Daoy (cell line): ENCODE measurements at regions not wholly inside any gene's neighbourhood (a gene's known extent, or its start where the extent isn't known, plus 50 kb on each side); places are given as distances from the start of the nearest gene placed in this dataset.
"Not testable (repeated sequence)": the region's sequence is repeated elsewhere in the genome, so short reads cannot be mapped to it uniquely, and the experiment has no call there.

Source experiments
- DNase-seq: peaks from one replicate; pipeline ENCODE4 v3.0.0-alpha.2; 2015; ENCODE audit warnings: low read depth

DNA sequence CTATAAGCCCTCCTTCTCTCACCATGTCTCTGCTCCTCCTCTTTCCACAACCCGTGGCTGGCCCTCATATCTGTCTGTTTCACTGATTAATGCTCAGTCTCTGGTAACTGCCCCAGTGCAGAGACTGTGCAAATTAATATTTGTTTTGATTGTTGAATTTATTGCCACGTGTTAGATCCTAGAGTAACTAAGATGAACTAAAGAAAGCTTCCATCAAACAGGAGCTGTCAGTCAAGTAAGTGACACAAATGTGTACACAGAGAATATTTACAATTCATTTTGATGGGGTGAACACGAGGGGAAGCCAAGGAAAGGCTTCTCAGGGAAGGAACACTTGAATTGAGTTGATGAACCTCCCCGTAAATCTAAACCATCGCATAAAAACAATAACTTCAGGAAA lies 182.5 kb downstream of the BAMBI start:
- DNase-seq: no peak

DNA sequence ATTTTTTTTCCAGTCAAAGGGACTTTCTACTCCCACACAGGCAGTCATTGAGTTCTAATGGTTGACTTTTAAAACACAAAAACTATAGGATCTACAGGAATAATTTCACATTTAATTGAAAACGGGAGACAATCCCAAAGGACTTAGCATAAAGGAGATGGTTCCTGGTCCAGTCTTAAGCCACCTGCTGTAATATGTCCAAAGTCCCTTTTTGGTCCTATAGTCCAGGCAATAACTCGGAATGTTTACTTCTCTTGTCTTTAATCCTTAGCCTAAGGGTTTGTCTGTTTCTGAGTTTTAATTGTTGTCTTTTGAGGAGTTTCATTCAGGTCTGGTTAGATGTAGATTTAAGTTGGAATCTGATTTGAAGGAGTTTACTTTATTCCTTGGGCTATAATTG lies 184.9 kb downstream of the BAMBI start:
- no peak for DNase-seq

DNA sequence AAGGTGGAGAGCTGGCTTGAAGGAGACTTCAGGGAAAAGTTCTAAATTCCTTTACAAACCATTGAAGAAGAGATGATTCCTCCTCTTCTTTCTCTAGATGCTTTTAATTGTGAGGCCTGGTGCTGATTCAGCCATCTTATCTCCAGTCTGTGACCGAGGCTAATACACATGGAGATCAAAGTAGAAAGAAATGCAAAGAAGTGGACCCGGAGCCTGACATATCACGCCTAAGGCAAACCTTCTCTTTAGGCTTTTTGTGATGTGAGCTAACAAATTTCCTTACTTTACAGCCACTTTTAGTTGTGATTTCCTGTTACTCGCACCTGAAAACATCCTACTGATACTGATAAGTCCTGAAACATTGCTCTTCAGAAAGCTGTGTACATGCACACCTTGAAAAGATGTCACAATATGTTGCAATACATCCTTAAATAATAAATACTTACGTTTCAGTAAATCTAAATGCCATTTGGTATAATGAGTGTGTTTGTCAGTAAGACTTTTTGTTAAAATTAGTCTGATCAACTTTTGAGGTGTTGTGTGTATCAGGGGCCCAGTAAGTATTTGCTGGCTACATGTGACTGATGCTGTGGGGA lies 192.4 kb downstream of the BAMBI start:
- no peak for DNase-seq

DNA sequence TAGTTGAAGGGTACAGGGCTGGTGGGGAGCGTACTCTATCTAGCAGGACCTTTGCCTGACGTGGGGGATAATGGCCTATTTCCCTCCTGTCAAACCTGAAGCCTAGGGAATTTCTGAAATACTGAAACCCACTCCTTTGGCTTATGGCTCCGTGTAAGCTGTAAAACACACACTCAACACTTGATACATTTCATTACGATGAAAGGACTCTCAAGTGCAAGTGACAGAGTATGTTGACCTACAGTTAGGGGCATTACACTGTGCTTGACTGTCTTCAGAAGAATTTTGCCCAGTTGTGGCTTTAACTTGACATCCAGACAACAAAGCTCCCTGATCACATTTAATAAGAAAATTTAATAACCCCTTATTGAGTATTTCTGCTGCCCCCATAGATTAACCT lies 194.3 kb downstream of the BAMBI start:
- DNase-seq: no peak

DNA sequence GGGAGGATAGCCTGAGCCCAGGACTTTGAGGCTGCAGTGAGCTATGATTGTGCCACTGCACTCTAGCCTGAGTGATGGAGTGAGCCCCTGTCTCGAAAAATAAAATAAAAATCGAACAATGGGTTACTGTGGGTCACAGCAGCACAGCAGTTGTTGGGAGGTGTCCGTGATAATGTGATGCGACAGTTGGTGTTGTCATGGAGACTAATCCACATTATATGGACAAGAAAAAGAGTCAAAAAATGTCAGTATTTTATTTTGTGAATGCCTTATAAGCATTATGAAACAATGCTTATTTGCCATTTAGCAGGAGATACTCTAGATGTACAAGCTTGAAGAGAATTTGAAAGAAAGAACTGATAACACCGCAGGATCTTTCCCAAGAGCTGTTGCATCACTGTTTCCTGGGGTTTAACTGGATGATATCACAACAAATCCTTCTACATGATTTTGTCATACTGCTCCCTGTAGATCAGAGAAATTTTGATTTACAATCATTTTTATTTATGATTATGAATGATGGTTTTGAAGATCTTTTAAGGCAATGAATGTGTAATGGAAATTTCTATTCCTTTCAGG lies 195.4 kb downstream of the BAMBI start:
- DNase-seq: no peak

DNA sequence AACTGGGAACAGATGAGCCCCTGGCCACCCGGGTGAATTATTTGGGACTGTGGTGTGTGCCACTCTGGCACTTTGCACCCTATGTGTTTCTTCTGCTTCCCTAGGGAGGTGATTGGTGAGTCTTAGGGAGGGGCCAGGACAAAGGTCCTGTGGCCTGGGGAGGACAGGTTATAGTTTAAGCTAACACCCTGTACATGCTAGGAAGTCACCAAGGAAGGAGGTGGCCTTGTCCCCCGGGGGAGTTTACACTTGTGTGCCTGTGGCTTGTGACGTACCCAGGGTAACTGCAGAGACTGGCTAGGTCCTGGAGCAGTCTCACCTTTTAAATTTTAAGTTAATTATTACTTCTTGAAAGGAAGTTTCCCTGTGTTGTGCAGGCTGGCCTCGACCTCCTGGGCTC lies 196.2 kb downstream of the BAMBI start:
- no peak for DNase-seq

DNA sequence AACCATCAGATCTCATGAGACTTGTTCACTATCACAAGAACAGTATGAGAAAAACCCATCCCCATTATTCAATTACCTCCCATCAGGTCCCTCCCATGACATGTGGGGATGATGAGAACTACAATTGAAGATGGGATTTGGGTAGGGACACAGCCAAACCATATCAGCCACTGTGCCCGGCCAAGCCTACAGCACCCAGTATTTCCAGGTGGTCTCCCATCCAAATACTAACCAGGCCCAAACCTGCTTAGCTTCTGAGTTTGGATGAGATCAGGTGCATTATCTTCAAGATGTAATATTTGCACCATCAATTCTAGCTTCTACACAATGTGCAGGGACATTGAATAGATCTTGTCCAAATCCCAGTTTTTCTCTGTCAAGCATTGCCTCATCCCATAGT lies 196.9 kb downstream of the BAMBI start:
- DNase-seq: no peak

DNA sequence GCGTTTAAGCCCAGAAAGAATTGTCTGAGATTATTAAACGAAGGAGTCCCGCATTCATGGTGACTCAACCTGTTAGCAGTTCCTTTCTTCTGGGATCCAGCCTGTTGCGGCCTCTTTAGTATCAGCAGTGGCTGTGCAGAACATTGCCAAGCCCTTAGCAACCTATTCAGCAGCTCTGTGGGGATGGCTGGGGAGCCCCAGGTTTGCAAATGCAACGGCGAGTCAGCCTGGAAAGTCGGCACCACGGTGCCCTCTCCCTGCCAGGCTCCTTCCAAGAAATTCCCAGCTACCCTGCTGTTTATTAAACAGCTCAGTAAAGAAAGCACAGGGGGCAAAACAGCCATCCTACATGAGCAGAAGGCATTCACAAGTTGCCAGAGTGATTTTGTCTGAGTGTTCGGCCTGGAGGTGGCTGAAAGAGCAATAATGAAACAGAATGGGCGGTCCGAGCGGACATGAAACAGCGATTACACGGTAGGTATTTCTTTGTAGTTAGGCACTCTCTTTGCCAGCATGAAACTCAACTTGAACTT lies 198.3 kb downstream of the BAMBI start:
- peak; percentile 38 for DNase-seq

DNA sequence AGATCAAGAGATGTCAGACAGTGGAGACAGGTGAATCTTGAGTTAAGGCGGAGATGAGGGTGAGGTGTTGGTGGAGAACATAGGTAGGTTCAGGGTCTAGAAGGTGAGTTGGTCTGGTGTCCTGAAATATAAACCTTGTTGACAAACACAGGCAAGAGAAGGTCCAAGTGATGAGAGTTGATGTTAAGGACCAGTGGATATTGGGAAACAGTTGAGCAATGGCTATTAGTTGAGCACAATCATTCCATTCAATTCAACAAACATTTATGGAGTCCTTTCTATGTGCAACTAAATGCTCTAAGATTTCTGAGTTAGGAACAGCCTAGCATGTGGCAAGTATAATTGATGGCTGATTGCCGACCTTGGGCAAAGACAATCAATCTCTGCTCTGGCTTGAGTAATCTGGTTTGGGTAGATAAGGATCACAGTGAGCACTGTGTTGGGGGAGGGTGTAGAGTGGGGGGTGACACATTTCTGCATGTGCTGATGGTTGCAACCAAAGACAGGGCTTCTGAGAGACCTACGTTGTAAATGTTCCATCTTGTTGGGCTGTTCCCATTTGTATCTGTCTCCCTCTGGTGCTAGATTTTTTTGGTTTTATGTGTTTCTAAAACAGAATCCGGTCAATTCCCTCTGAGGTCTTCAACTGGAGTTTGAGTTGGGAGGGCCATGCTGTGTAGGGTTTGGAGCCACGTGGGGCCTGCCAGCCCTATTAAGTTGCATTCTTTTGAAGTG lies 201.1 kb downstream of the BAMBI start:
- no peak for DNase-seq

DNA sequence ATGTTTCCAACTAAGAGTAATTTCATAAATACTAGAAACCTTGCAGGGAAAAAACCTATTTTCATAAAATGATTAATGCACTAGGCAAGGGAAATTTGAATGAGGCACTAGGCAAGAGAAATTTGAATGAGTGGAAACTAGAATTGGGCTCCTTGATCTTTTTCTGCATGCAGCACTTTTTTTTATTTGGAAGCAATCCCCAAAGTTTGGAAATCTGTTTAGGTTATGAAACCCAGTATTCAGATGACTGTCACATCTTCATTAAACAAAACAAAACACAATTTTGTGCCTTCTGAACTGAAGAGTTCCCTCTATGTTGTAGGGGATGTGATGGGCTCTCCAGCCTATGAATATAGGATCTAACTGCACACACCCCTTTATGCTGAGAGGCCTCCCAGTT lies 201.9 kb downstream of the BAMBI start:
- no peak for DNase-seq

DNA sequence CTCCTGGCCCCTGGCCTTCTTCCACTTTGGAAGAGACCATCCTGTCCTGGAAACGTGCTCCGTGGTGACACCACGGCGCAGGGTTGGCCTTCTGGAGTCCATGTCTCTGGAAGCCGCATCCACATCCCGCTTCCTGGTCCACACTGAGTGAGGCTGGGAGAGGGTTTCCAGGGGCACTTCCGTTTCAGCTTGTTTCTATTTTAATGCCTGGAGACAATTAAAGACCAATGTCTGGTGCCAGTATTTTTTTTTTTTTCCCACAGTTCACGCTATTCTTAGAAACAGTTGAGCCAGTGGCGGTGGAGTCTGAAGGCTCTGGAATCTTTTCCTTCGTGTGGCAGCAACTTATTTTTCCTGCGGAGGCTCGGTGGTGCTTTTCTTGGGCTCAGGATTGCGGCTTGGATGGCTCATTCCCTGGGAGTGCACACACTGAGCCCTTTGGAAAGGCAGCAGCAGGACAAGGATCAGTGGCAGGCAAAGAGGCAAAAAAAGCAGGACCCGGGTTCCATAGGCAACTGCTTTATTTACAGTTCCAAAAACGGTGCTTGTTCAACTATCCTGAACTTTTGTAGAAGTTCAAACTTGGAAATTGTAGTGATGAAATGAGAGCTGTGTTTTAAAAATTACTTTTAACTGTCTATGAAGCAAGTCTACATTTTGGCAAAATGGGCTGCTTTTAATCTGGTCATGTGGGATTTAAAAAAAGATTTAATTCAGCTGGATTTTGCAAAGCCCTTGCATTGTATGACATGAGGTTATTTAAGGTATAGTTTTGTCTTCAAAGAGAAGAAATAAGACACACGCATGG lies 202.8 kb downstream of the BAMBI start:
- no peak for DNase-seq

DNA sequence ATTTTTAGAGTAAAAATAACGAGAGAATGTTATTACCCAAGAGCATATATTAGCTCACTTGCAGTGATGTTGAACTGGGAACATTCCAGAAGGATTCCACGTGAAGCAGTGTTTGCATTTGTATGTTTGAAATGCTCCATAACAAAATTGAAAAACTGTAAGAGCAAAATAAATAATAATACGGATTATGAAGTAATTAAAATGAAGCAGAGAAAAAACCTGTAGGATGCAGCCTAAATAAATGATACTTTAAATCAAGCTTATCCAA lies 203.3 kb downstream of the BAMBI start:
- DNase-seq: no peak

DNA sequence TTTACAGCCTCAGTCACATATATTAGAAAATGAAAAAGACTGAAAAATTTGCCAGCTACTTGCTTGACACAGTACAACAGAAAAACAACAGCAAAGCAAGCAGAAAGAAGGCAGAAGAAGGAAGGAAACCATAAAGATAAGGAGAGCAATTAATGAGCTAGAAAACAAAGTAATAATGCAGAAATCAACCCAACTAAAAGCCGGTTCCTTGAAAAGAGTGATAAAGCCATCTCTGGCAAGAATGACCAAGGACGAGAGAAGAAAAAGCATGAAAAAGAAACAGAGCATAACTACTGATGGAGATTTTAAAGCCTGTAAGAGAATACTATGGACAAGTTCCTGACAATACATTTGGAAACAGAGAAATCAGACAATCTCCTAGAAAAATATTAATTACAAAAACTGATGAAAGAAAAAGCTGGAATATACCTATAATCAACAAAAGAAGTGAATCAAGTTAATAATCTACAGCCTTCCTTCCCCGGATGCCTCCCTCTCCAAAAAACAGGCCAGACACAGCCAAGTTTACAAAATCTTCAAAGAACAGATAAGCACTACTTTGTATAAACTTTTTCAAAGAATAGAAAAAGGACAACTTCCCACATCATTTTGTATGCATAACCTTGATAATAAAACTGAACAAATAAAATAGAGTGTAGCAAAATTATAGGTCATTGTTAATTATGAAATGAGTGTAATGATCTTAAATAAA lies 204.0 kb downstream of the BAMBI start:
- no peak for DNase-seq

DNA sequence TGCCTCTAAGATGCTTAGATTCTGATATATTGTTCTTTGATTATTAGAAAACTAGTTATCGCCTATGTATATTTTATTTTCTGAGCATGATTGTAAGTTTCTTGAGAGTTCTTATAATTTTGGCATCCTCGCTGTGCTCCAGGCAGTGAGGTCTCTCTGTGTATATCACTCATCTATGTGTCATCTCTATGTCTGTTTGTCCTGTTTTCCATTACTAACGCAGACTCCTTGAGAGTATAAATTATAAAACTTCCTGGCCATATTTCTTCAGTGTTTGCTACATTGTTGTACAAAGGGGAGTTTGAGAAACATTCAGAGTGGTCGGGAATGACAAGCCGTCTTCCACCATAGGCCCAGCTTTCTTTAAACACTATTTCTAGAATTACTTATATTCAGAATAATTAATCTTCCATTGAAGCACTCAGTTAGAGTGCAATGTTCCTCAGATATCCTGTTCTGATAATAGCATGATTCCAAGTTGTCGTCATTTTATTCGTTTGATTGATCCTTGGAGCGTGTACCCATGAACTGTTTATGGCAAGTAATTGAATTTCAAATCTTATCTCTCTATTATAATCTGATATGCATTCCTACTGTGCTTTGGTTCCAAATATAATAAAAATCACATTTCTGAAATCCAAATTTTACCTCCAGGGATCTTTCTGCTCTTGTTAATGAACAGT lies 206.6 kb downstream of the BAMBI start:
- DNase-seq: no peak

DNA sequence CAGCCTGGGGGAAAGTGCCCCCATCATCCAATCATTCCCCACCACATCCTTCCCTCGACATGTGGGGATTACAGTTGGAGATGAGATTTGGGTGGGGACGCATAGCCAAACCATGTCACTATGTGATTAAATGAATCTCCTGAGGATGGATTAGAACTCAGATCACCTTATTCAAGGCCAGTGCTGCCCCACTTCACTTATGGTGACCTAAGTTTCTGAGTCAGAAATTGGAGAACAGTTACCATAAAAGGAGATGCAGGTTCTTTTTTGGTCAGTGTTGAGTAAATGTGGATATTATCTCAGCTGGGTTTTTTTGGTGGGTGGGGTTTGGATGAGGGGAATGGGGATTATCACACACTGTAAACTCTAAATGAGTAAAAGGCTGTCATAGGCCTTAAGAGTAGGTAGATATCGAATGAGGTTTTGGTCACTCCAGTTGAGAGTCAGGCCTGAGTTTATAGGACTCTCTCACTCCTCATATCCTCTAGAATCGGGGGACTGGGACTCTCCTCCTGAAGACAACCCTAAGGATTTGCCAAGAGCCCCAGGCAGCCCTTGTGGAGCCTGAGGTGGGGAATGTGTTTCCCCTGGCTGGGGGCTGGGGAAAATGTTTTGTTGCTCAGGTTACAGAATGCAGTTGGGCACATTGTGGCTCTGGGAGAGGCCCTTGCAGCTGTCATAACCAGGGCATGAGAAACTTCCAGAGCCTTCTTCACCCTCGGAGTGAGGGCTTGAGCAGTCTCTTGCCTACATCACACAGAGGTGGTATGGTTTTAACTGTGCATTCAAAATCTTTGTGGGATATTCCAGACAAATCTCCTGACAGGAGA lies 213.0 kb downstream of the BAMBI start:
- DNase-seq: no peak

DNA sequence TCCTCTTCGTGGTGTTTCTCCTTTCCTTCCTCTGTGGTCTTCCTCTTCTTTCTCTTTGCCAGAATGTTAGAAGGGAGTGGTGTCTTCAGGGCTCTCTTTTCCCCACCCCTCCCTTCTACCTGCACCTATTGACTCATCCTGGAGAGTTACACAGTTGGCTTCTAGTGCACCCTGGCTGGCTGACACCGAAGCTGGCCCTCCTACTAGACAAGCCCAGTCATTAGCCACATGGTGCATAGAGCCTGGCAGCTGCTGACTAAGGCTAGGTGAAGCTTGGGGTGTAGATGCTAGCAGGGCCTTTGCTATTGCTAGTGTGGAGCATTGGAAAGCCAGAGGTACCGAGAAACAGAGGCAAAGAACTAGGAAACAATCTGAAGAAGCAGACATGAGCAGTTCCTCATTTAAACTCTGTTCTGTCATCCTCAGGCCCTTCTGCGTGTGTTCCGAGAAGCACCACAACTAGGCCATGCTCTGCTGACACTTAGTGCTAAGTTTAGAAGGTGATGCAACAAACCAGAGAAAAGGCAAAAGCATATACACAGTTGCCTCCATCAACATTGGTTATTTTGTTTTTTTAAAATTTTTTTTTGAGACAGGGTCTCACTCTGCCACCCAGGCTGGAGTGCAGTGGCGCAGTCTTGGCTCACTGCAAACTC lies 213.9 kb downstream of the BAMBI start:
- no peak for DNase-seq

DNA sequence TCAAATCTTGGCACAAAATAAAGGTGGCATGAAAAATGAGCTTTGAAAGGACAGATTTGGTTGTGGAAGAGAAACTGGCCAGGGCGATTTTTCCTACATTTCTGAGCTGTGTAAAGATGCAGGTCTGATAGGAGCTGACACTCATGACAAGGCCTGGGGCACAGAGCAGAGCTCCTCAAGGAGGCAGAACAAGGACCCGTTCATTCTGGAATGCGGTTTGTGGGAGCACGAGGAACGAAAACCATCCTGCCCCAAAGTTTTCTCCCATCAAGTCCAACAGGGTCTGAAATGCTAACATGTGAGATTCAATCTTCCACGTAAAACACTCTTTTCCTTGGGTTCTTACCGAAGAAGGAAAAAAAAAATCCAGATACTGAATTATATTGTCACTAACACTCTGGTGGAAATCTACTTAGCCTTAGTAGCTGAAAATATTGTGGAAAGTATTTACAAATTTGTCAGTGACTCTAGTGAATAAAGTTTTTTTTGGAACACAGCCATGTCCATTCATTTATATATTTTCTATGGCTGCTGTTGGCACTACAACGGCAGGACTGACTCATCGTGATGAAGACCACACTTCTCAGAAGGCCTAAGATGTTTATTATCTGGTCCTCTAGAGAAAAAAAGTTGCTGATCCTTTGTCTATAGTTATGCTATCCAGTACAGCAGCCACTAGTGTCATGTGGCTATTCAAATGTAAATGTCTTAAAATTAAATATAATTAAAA lies 215.7 kb downstream of the BAMBI start:
- peak; percentile 30 for DNase-seq

DNA sequence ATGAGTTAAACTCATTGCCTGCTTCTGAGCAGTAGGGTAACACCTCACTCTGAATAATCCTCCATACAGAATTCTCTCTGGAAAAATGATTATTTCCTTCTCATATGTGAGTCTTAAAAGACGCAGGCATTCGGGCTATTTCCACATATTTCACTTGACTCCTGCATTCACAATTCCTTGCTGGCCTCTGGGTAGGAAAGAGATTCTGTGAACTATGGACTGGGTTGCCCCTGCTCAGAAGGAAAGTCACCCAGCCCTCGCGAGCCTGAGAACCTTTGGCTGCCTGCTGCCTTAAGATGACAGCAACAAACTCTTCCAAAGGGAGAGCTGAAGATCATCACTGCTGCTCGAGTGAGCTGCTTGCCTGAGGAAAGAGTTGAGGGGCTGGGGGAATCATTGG lies 216.8 kb downstream of the BAMBI start:
- DNase-seq: no peak

DNA sequence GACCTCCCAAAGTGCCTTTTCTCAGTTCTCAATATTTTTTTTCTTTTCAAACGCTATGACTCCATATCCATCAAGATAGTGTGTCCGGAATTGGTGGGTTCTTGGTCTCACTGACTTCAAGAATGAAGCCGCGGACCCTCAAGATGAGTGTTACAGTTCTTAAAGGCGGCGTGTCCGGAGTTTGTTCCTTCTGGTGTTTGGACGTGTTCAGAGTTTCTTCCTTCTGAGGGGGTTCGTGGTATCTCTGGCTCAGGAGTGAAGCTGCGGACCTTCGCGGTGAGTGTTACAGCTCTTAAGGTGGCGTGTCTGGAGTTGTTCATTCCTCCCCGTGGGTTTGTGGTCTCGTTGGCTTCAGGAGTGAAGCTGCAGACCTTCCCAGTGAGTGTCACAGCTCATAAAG lies 218.3 kb downstream of the BAMBI start:
- DNase-seq: not testable (repeated sequence)
